GM12878 (cell line): ENCODE measurements at regions not wholly inside any gene's neighbourhood (a gene's known extent, or its start where the extent isn't known, plus 50 kb on each side); places are given as distances from the start of the nearest gene placed in this dataset.

Experiments used
- ATAC-seq: fragments of 200-7000 bp; cut with Tn5 transposase; 3 replicates; pipeline ENCODE4 v1.9.1; 2020; ENCODE audit warnings: mild to moderate bottlenecking, moderate library complexity
- BruUV-seq: library from RNA; stranded (reverse); fragments of 400-500 nt; replicated peaks from 2 replicates; lab custom pipeline; 2021; lab: Mats Ljungman, UMichigan
- CTCF ChIA-PET: fragments of 300-600 bp; sonication (Branson Sonifier 250); formaldehyde crosslinking; extraction: SDS; loops from one replicate; lab custom pipeline; 2021; ENCODE audit warnings: inconsistent platforms; lab: Yijun Ruan, JAX
- POLR2A ChIA-PET: fragments of 350-600 bp; formaldehyde crosslinking; extraction: SDS; loops from one replicate; lab custom pipeline; 2021; ENCODE audit warnings: inconsistent platforms; lab: Charles Lee
- RAD21 ChIA-PET: fragments of 300-600 bp; sonication (Branson Sonifier 250); formaldehyde crosslinking; loops from one replicate; lab custom pipeline; 2023; ENCODE audit warnings: antibody characterized with exemption; ENCODE audit not compliant: unreplicated experiment; lab: Charles Lee
- SMC1A ChIA-PET: fragments of 300-600 bp; sonication (Branson Sonifier 250); formaldehyde crosslinking; loops from one replicate; lab custom pipeline; 2023; ENCODE audit not compliant: unreplicated experiment, uncharacterized antibody; lab: Charles Lee
- DNase-seq: peaks from one replicate; pipeline ENCODE4 v3.0.0-alpha.2; 2011; ENCODE audit warnings: low read depth, low spot score
- FAIRE-seq: peaks from 3 replicates; lab custom pipeline; 2011; peaks lifted over from hg19 to GRCh38; lab: Jason Lieb, UNC
- H2AFZ ChIP-seq: 2 replicates; pipeline ENCODE4 v1.6.0; 2011; ENCODE audit warnings: low read depth, low read length, control low read depth; ENCODE audit not compliant: control insufficient read depth
- H3K27ac ChIP-seq: 2 replicates; pipeline ENCODE4 v1.5.1; 2011; ENCODE audit warnings: control low read depth; ENCODE audit not compliant: control insufficient read depth, insufficient read depth
- H3K27me3 ChIP-seq, 2 experiments: replicated peaks in 1 of 2; 2 replicates each; pipeline versions ENCODE4 v1.6.0 to v1.6.1; 2011; ENCODE audit warnings: low read length in 1 of 2; ENCODE audit not compliant: control insufficient read depth in 2 of 2, insufficient read depth in 2 of 2
- H3K36me3 ChIP-seq, 2 experiments: 2 replicates each; pipeline ENCODE4 v1.5.1; 2011; ENCODE audit warnings: low read length in 1 of 2; ENCODE audit not compliant: control insufficient read depth in 2 of 2, insufficient read depth in 2 of 2
- H3K4me1 ChIP-seq: 2 replicates; pipeline ENCODE4 v1.6.1; 2011; ENCODE audit warnings: mild to moderate bottlenecking, low read length, moderate library complexity, mixed read lengths; ENCODE audit not compliant: control insufficient read depth, insufficient read depth
- H3K4me2 ChIP-seq: 2 replicates; pipeline ENCODE4 v1.6.0; 2011; ENCODE audit warnings: control low read depth; ENCODE audit not compliant: control insufficient read depth, insufficient read depth
- H3K4me3 ChIP-seq: fragments of 200-600 bp; sonication (generic); 2 replicates; pipeline ENCODE4 v1.5.1; 2016
- H3K79me2 ChIP-seq: 2 replicates; pipeline ENCODE4 v1.6.0; 2011; ENCODE audit warnings: low read length; ENCODE audit not compliant: control insufficient read depth, insufficient read depth
- H3K9ac ChIP-seq: 2 replicates; pipeline ENCODE4 v1.8.0; 2011; ENCODE audit warnings: low read length, control low read depth, mixed read lengths; ENCODE audit not compliant: control insufficient read depth, insufficient read depth
- H3K9me3 ChIP-seq: replicated peaks from 3 replicates; pipeline ENCODE4 v1.5.1; 2011; ENCODE audit warnings: mild to moderate bottlenecking, low read length; ENCODE audit not compliant: control insufficient read depth, insufficient read depth
- H4K20me1 ChIP-seq: 2 replicates; pipeline ENCODE4 v1.6.0; 2011; ENCODE audit not compliant: control insufficient read depth, insufficient read depth
- BMI1 ChIP-seq: fragments of 450-650 bp; IDR thresholded peaks from 2 replicates; pipeline ENCODE4 v1.6.1; 2016; ENCODE audit warnings: mild to moderate bottlenecking, moderate library complexity, borderline replicate concordance
- CBX3 ChIP-seq: fragments of 200-600 bp; sonication (generic); IDR thresholded peaks from 2 replicates; pipeline ENCODE4 v1.6.1; 2016; ENCODE audit warnings: low read depth, borderline replicate concordance
- CBX5 ChIP-seq: sonication (generic); IDR thresholded peaks from 2 replicates; pipeline ENCODE4 v1.6.1; 2016; ENCODE audit warnings: low read depth, moderate library complexity, mild to moderate bottlenecking, inconsistent platforms
- FOXK2 ChIP-seq: fragments of 450-650 bp; IDR thresholded peaks from 2 replicates; pipeline ENCODE4 v1.6.1; 2017; ENCODE audit warnings: mild to moderate bottlenecking, moderate library complexity
- IKZF1 ChIP-seq: fragments of 450-650 bp; conservative IDR thresholded peaks from 2 replicates; pipeline ENCODE4 v1.6.1; 2017; ENCODE audit warnings: antibody characterized with exemption, mild to moderate bottlenecking
- MTA2 ChIP-seq: fragments of 450-650 bp; IDR thresholded peaks from 2 replicates; pipeline ENCODE4 v1.6.1; 2016; ENCODE audit warnings: low read depth, mild to moderate bottlenecking, moderate library complexity
- NR2C1 ChIP-seq: fragments of 450-650 bp; IDR thresholded peaks from 2 replicates; pipeline ENCODE4 v1.6.1; 2017; ENCODE audit warnings: antibody characterized with exemption, mild to moderate bottlenecking, moderate library complexity
- PAX5 ChIP-seq: IDR thresholded peaks from 2 replicates; pipeline ENCODE4 v1.6.1; 2011; ENCODE audit warnings: low read depth, low read length, borderline replicate concordance
- RAD51 ChIP-seq: fragments of 450-650 bp; IDR thresholded peaks from 2 replicates; pipeline ENCODE4 v1.6.1; 2016; ENCODE audit warnings: moderate library complexity, mild to moderate bottlenecking, inconsistent platforms
- SMC3 ChIP-seq: IDR thresholded peaks from 2 replicates; pipeline ENCODE4 v1.6.1; 2011; ENCODE audit warnings: low read length, improper control_type of control experiment, borderline replicate concordance
- STAT3 ChIP-seq: IDR thresholded peaks from 2 replicates; pipeline ENCODE4 v1.6.1; 2011; ENCODE audit warnings: low read depth, low read length, improper control_type of control experiment
- TAF1 ChIP-seq: IDR thresholded peaks from 2 replicates; pipeline ENCODE4 v1.6.1; 2011; ENCODE audit warnings: mild to moderate bottlenecking, low read depth, low read length, borderline replicate concordance
- TCF3 ChIP-seq: IDR thresholded peaks from 2 replicates; pipeline ENCODE4 v1.6.1; 2012; ENCODE audit warnings: low read depth, mild to moderate bottlenecking, low read length, borderline replicate concordance; ENCODE audit not compliant: insufficient read depth
- ZBED1 ChIP-seq: IDR thresholded peaks from 2 replicates; pipeline ENCODE4 v1.6.1; 2016; ENCODE audit warnings: borderline replicate concordance
- WGBS: methylation state at CpG from one replicate; pipeline ENCODE4 v1.1.6; 2016; ENCODE audit warnings: low lambda C conversion rate; ENCODE audit not compliant: insufficient replicate concordance, insufficient coverage; ENCODE audit errors: missing lambda C conversion rate; 5-methylcytosine and 5-hydroxymethylcytosine counted together
- in situ Hi-C: fragments of 300-500 bp; cut with MboI; formaldehyde crosslinking; loops from 9 replicates; pipeline ENCODE4 v1.14.3; 2018; ENCODE audit warnings: mixed read lengths
- intact Hi-C: fragments of 100-400 bp; cut with micrococcal nuclease; formaldehyde crosslinking; loops from one replicate; pipeline ENCODE4 v1.14.2; 2022; ENCODE audit not compliant: unreplicated experiment
- TF ChIP-seq, protein P1 (sequence below): fragments of 450-650 bp; formaldehyde crosslinking; IDR thresholded peaks from 2 replicates; pipeline ENCODE4 v1.5.0; 2022; ENCODE audit warnings: mild to moderate bottlenecking, missing genetic modification characterization
- TF ChIP-seq, protein P2 (sequence below): fragments of 450-650 bp; formaldehyde crosslinking; IDR thresholded peaks from 2 replicates; pipeline ENCODE4 v1.4.0; 2022; ENCODE audit warnings: mild to moderate bottlenecking, moderate library complexity

- FAIRE-seq (no peak), DNase-seq (no peak), ATAC-seq (no peak)
- H3K27me3 ChIP-seq: peaks cover 0 to 3% of the 10 kb centered on the region in 2 experiments; a peak in 2 of 4 replicates
- WGBS: 1% methylated on average over 3 of the region's 3 CpGs
- H3K9ac ChIP-seq: no peak overlapping the region
- POLR2A ChIA-PET: no interaction called here
- H3K27ac ChIP-seq: no peak overlapping the region
- no peak overlapping the region for H3K4me3 ChIP-seq
- BruUV-seq: no TSS peak
- H3K79me2 ChIP-seq: no peaks in the 10 kb centered on the region
- no peak overlapping the region for H2AFZ ChIP-seq
- no peaks in the 10 kb centered on the region for H4K20me1 ChIP-seq
- no peaks in the 10 kb centered on the region for H3K9me3 ChIP-seq
- RAD21 ChIA-PET: no interaction called here
- SMC1A ChIA-PET: no interaction called here
- no peaks in the 10 kb centered on the region for H3K4me1 ChIP-seq
- in situ Hi-C loops (no loop called here), intact Hi-C loops (no loop called here)
- no peaks in the 10 kb centered on the region for H3K36me3 ChIP-seq
- H3K4me2 ChIP-seq: no peak overlapping the region
- CTCF ChIA-PET: no interaction called here
- no peak for TF ChIP-seq CBX3
- TF ChIP-seq TAF1: no peak
- TF ChIP-seq, protein P1, sequence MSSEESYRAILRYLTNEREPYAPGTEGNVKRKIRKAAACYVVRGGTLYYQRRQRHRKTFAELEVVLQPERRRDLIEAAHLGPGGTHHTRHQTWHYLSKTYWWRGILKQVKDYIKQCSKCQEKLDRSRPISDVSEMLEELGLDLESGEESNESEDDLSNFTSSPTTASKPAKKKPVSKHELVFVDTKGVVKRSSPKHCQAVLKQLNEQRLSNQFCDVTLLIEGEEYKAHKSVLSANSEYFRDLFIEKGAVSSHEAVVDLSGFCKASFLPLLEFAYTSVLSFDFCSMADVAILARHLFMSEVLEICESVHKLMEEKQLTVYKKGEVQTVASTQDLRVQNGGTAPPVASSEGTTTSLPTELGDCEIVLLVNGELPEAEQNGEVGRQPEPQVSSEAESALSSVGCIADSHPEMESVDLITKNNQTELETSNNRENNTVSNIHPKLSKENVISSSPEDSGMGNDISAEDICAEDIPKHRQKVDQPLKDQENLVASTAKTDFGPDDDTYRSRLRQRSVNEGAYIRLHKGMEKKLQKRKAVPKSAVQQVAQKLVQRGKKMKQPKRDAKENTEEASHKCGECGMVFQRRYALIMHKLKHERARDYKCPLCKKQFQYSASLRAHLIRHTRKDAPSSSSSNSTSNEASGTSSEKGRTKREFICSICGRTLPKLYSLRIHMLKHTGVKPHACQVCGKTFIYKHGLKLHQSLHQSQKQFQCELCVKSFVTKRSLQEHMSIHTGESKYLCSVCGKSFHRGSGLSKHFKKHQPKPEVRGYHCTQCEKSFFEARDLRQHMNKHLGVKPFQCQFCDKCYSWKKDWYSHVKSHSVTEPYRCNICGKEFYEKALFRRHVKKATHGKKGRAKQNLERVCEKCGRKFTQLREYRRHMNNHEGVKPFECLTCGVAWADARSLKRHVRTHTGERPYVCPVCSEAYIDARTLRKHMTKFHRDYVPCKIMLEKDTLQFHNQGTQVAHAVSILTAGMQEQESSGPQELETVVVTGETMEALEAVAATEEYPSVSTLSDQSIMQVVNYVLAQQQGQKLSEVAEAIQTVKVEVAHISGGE (CRISPR knock-in tag): no peak
- TF ChIP-seq MTA2: no peak
- no peak for TF ChIP-seq SMC3
- no peak for TF ChIP-seq NR2C1
- TF ChIP-seq, protein P2, sequence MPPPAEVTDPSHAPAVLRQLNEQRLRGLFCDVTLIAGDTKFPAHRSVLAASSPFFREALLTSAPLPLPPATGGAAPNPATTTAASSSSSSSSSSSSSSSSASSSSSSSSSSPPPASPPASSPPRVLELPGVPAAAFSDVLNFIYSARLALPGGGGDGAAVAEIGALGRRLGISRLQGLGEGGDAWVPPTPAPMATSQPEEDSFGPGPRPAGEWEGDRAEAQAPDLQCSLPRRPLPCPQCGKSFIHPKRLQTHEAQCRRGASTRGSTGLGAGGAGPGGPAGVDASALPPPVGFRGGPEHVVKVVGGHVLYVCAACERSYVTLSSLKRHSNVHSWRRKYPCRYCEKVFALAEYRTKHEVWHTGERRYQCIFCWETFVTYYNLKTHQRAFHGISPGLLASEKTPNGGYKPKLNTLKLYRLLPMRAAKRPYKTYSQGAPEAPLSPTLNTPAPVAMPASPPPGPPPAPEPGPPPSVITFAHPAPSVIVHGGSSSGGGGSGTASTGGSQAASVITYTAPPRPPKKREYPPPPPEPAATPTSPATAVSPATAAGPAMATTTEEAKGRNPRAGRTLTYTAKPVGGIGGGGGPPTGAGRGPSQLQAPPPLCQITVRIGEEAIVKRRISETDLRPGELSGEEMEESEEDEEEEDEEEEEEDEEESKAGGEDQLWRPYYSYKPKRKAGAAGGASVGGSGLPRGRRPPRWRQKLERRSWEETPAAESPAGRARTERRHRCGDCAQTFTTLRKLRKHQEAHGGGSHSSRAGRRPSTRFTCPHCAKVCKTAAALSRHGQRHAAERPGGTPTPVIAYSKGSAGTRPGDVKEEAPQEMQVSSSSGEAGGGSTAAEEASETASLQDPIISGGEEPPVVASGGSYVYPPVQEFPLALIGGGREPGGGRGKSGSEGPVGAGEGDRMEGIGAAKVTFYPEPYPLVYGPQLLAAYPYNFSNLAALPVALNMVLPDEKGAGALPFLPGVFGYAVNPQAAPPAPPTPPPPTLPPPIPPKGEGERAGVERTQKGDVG (CRISPR knock-in tag): no peak
- no peak for TF ChIP-seq RAD51
- TF ChIP-seq BMI1: no peak
- no peak for TF ChIP-seq CBX5
- no peak for TF ChIP-seq PAX5
- no peak for TF ChIP-seq IKZF1
- no peak for TF ChIP-seq TCF3
- TF ChIP-seq FOXK2: no peak
- no peak for TF ChIP-seq STAT3
- TF ChIP-seq ZBED1: no peak
Observed at GRCh38 chr2:65866148-65866547, 433.7 kb upstream of the SPRED2 start.
